Activated T-cell treated with anti-CD3 and anti-CD28 coated beads, Interleukin-2, amount 50 U/mL, for 24 hours (primary cell): ENCODE measurements at regions not wholly inside any gene's neighbourhood (a gene's known extent, or its start where the extent isn't known, plus 50 kb on each side); places are given as distances from the start of the nearest gene placed in this dataset.

Experiments
- DNase-seq: peaks from one replicate; pipeline ENCODE4 v3.0.0-alpha.2; 2020
- H3K27ac Mint-ChIP-seq: 2 replicates; pipeline ENCODE4 v1.8.0; 2020; ENCODE audit warnings: mild to moderate bottlenecking, mixed read lengths
- H3K27me3 Mint-ChIP-seq: 2 replicates; pipeline ENCODE4 v1.8.0; 2020; ENCODE audit warnings: mixed read lengths
- H3K36me3 Mint-ChIP-seq: 2 replicates; pipeline ENCODE4 v1.8.0; 2020; ENCODE audit warnings: low read depth, mixed read lengths
- H3K4me1 Mint-ChIP-seq: 2 replicates; pipeline ENCODE4 v1.8.0; 2020; ENCODE audit warnings: low read depth, mixed read lengths
- H3K4me3 Mint-ChIP-seq: 2 replicates; pipeline ENCODE4 v1.8.0; 2020; ENCODE audit warnings: mild to moderate bottlenecking, moderate library complexity, mixed read lengths
- H3K9me3 Mint-ChIP-seq: 2 replicates; pipeline ENCODE4 v1.8.0; 2020; ENCODE audit warnings: mixed read lengths

GRCh38 chr13:34201050-34201913 is 383.3 kb downstream of the RFC3 start:
- DNase-seq = no peak
- Mint-ChIP-seq H3K4me1 (no peaks in the 10 kb centered on the region), H3K27ac (no peak overlapping the region), H3K4me3 (no peak overlapping the region), H3K9me3 (no peaks in the 10 kb centered on the region), H3K36me3 (no peaks in the 10 kb centered on the region), H3K27me3 (no peaks in the 10 kb centered on the region)

GRCh38 chr13:34207334-34207733 is 389.4 kb downstream of the RFC3 start:
- DNase-seq = no peak
- Mint-ChIP-seq H3K27me3 (no peaks in the 10 kb centered on the region), H3K36me3 (no peaks in the 10 kb centered on the region), H3K4me1 (no peaks in the 10 kb centered on the region), H3K4me3 (no peak overlapping the region), H3K27ac (no peak overlapping the region), H3K9me3 (no peaks in the 10 kb centered on the region)

DNA sequence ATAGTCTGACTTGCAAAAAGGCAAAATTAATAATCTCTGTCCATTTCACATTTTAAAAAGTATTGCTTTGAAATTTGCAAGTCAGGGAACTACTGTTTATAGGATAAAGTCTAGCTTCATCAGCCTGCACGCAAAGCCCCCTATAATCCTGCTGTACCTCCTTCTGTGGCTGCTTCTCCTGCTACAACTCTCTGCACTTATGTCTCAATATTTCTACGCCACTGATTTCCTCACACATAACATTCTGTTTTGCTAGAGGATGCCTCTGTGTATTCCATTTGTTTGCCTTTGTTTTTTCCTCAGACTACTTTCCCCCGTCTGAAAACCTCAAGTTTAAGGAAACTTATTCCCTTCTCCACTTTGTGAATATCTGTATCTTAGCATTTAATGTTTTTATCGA is 389.9 kb downstream of the RFC3 start:
- no peaks in the 10 kb centered on the region for H3K4me1 Mint-ChIP-seq
- H3K36me3 Mint-ChIP-seq = no peaks in the 10 kb centered on the region
- H3K4me3 Mint-ChIP-seq = no peak overlapping the region
- no peaks in the 10 kb centered on the region for H3K9me3 Mint-ChIP-seq
- no peak overlapping the region for H3K27ac Mint-ChIP-seq
- H3K27me3 Mint-ChIP-seq = no peaks in the 10 kb centered on the region
- DNase-seq = no peak

GRCh38 chr13:34208336-34208735 is 390.4 kb downstream of the RFC3 start:
- no peaks in the 10 kb centered on the region for H3K27me3 Mint-ChIP-seq
- DNase-seq = no peak
- no peak overlapping the region for H3K4me3 Mint-ChIP-seq
- H3K4me1 Mint-ChIP-seq = no peaks in the 10 kb centered on the region
- no peak overlapping the region for H3K27ac Mint-ChIP-seq
- no peaks in the 10 kb centered on the region for H3K9me3 Mint-ChIP-seq
- no peaks in the 10 kb centered on the region for H3K36me3 Mint-ChIP-seq

DNA sequence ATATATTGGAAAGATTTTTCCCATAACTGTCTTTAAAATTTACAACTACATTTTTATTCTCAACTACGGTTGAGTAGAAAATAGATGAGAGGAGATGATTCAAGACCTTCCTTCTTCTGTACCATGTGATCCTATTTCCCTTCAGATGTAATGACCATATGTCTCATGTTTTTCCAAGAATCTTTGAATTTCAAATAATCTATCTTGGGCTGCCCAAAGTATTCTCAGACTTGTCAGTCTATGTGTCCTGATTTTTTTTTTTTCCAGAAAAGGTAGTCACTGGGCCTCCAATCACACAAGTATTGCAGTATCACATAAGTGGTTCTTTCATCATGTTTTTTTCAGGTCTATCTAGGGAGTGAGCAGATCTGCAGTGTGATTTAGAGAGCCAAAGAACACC is 392.4 kb downstream of the RFC3 start:
- no peaks in the 10 kb centered on the region for H3K36me3 Mint-ChIP-seq
- H3K4me3 Mint-ChIP-seq = no peak overlapping the region
- no peaks in the 10 kb centered on the region for H3K9me3 Mint-ChIP-seq
- DNase-seq = no peak
- H3K27me3 Mint-ChIP-seq = no peaks in the 10 kb centered on the region
- no peak overlapping the region for H3K27ac Mint-ChIP-seq
- H3K4me1 Mint-ChIP-seq = no peaks in the 10 kb centered on the region

DNA sequence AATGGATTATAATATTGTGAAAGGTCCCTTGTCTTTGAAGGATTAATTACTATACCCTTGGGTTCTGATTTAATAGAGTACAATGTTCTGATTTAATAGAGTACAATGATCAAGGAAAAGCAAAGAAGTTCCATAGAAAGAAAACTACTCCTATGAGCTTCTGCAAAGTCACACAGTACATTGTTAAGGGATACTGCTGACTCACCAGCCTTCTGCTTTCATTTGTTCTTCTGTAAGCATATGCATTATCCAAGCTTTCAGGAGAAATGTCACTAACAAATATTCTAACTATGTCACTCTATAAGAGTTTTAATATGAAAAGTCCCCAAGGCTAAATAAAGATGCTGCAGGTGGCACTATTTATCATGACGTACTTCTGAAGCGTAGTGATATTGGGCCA is 396.7 kb downstream of the RFC3 start:
- no peaks in the 10 kb centered on the region for H3K36me3 Mint-ChIP-seq
- no peaks in the 10 kb centered on the region for H3K9me3 Mint-ChIP-seq
- no peak for DNase-seq
- no peak overlapping the region for H3K27ac Mint-ChIP-seq
- no peaks in the 10 kb centered on the region for H3K27me3 Mint-ChIP-seq
- H3K4me1 Mint-ChIP-seq = no peaks in the 10 kb centered on the region
- no peak overlapping the region for H3K4me3 Mint-ChIP-seq

DNA sequence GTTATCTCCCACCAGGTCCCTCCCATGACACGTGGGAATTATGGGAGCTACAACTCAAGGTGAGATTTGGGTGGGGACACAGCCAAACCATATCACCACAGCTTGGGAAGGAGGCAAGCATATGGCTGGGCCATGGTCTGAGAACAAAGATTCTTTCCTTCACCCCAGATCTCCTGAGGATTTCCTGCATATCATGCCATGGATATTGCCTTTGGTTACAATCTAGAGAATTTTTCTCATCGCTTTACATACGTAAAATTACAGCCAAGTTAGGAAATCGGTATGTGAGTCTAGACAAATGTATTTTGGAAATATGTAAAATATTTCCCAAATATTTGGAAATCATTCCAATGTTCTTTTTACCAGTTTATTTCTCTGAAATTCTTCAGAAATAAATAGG is 398.3 kb downstream of the RFC3 start:
- no peak for DNase-seq
- H3K4me1 Mint-ChIP-seq = no peaks in the 10 kb centered on the region
- no peaks in the 10 kb centered on the region for H3K9me3 Mint-ChIP-seq
- no peak overlapping the region for H3K4me3 Mint-ChIP-seq
- H3K36me3 Mint-ChIP-seq = no peaks in the 10 kb centered on the region
- H3K27ac Mint-ChIP-seq = no peak overlapping the region
- no peaks in the 10 kb centered on the region for H3K27me3 Mint-ChIP-seq

- no peaks in the 10 kb centered on the region for H3K36me3 Mint-ChIP-seq
- H3K27me3 Mint-ChIP-seq = no peaks in the 10 kb centered on the region
- no peak for DNase-seq
- H3K27ac Mint-ChIP-seq = no peak overlapping the region
- H3K4me1 Mint-ChIP-seq = no peaks in the 10 kb centered on the region
- no peak overlapping the region for H3K4me3 Mint-ChIP-seq
- H3K9me3 Mint-ChIP-seq = no peaks in the 10 kb centered on the region
These were observed 399.5 kb downstream of the RFC3 start for GRCh38 chr13:34217343-34218025.

DNA sequence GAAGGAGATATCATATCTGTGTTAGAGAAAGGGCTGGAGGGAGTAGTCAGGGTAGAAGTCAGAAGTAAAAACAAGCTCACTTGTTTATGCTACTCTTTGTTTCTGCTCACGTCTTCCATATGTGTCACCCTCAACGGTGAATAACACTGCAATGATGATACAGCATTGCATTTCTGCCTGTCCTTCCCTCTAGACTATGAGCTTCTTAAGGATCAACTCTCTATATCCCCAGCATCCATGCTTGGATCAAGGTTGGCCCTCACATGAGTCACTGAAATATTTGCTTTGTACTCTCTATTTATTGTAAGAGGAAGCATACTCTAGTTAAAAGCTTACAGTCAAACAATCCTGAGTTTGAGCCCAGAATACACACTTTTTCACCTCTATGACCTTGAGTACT is 406.0 kb downstream of the RFC3 start:
- no peak for DNase-seq
- Mint-ChIP-seq H3K4me3 (no peak overlapping the region), H3K27me3 (no peaks in the 10 kb centered on the region), H3K9me3 (peaks cover 9% of the 10 kb centered on the region), H3K27ac (no peak overlapping the region), H3K36me3 (no peaks in the 10 kb centered on the region), H3K4me1 (no peaks in the 10 kb centered on the region)

- Mint-ChIP-seq H3K27ac (no peak overlapping the region), H3K27me3 (no peaks in the 10 kb centered on the region), H3K4me1 (no peaks in the 10 kb centered on the region), H3K36me3 (no peaks in the 10 kb centered on the region), H3K9me3 (peaks cover 12% of the 10 kb centered on the region), H3K4me3 (no peak overlapping the region)
- DNase-seq = no peak
These were observed 406.9 kb downstream of the RFC3 start for GRCh38 chr13:34224877-34225276.

- peaks cover 27% of the 10 kb centered on the region for H3K9me3 Mint-ChIP-seq
- DNase-seq = no peak
- H3K4me1 Mint-ChIP-seq = no peaks in the 10 kb centered on the region
- no peaks in the 10 kb centered on the region for H3K27me3 Mint-ChIP-seq
- H3K27ac Mint-ChIP-seq = no peak overlapping the region
- H3K36me3 Mint-ChIP-seq = no peaks in the 10 kb centered on the region
- H3K4me3 Mint-ChIP-seq = no peak overlapping the region
These were observed 412.3 kb downstream of the RFC3 start for GRCh38 chr13:34230271-34230670.

DNA sequence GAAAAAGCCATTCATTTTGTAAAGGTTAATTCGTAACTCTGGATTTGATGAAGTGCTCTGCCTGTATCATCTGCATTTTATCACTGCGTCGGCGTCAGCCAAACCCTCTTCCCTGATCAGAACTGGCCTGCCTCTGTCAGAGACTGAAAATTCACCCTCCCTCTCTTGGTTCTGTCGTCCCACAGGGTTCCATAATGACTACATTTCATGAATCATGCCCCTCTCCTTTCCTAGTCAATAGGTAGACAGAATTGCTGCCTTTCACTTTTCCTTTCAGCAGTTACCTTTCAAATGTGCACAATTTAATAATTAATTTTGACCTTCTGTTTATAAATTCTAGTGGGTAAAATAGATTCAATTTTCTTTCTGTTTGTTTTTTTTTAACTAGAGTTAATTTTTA is 423.4 kb downstream of the RFC3 start:
- no peaks in the 10 kb centered on the region for H3K27me3 Mint-ChIP-seq
- H3K36me3 Mint-ChIP-seq = no peaks in the 10 kb centered on the region
- no peak overlapping the region for H3K27ac Mint-ChIP-seq
- DNase-seq = no peak
- no peaks in the 10 kb centered on the region for H3K4me1 Mint-ChIP-seq
- H3K9me3 Mint-ChIP-seq = peaks cover 10% of the 10 kb centered on the region
- no peak overlapping the region for H3K4me3 Mint-ChIP-seq

GRCh38 chr13:34243403-34243802 is 425.5 kb downstream of the RFC3 start:
- no peaks in the 10 kb centered on the region for H3K27me3 Mint-ChIP-seq
- H3K27ac Mint-ChIP-seq = no peak overlapping the region
- no peak for DNase-seq
- H3K4me3 Mint-ChIP-seq = no peak overlapping the region
- H3K9me3 Mint-ChIP-seq = peaks cover 7% of the 10 kb centered on the region
- H3K36me3 Mint-ChIP-seq = no peaks in the 10 kb centered on the region
- H3K4me1 Mint-ChIP-seq = no peaks in the 10 kb centered on the region

DNA sequence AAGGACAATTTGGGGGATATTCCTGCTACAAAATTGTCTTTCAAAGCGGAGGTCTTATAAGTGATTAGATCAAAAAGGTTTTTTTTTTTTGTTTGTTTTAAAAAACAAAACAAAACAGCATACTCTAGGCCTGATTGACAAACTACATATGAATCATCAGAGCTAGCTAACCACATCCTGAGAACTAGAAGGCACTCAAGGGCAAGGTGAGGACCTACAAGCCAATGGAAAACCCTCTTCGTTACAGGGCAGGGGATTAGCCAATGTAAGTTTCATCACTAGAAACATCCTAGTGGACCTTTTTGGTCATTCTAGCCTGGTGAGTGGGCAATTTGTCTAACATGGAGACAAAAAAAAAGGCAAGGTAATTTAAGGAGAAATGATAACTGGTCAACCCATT is 428.6 kb downstream of the RFC3 start:
- H3K27ac Mint-ChIP-seq = no peak overlapping the region
- no peak for DNase-seq
- peaks cover 4% of the 10 kb centered on the region for H3K9me3 Mint-ChIP-seq
- H3K36me3 Mint-ChIP-seq = no peaks in the 10 kb centered on the region
- no peaks in the 10 kb centered on the region for H3K4me1 Mint-ChIP-seq
- no peak overlapping the region for H3K4me3 Mint-ChIP-seq
- H3K27me3 Mint-ChIP-seq = no peaks in the 10 kb centered on the region

- Mint-ChIP-seq H3K4me3 (no peak overlapping the region), H3K36me3 (no peaks in the 10 kb centered on the region), H3K27me3 (no peaks in the 10 kb centered on the region), H3K4me1 (no peaks in the 10 kb centered on the region), H3K27ac (no peak overlapping the region), H3K9me3 (peaks cover 4% of the 10 kb centered on the region)
- no peak for DNase-seq
These were observed 429.6 kb downstream of the RFC3 start for GRCh38 chr13:34247596-34247995.
